Transverse colon (tissue), 3 donors: ENCODE measurements at regions not wholly inside any gene's neighbourhood (a gene's known extent, or its start where the extent isn't known, plus 50 kb on each side); places are given as distances from the start of the nearest gene placed in this dataset.

Source experiments
- CTCF ChIP-seq, 5 experiments: fragments of 200-600 bp in 3 of 5; fragments of 450-650 bp in 2 of 5; sonication (generic) in 3 of 5; IDR thresholded peaks; 1 replicate in 2 of 5; 2 replicates in 3 of 5; pipeline ENCODE4 v1.5.1; 2016 to 2017; ENCODE audit warnings: antibody characterized with exemption in 5 of 5, inconsistent platforms in 3 of 5, mild to moderate bottlenecking in 2 of 5, moderate library complexity in 1 of 5
- POLR2A ChIP-seq: fragments of 450-650 bp; IDR thresholded peaks from one replicate; pipeline ENCODE4 v1.6.1; 2016; ENCODE audit warnings: antibody characterized with exemption, mild to moderate bottlenecking, moderate library complexity

DNA sequence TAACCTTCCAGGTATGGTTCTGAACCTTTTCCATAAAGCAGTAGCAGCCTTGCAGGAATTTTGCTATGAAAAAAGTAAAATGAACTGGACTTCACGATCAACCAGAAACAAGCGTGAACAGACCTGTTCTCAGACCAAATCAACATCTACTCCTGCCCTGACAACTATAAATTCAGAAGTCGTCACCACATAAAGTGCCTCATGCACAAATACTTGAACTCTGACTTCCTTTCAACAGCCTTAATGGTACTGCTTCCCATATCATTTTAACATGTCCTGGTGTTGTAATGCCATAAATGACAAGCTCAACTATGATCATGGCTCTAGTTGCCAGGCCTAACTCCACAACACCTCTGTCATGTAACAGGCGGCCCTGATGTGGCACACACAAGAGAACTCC lies 262.4 kb downstream of the MTX2 start:
- no peak for TF ChIP-seq CTCF (IDR thresholded peaks at IDR 0.05)
- TF ChIP-seq POLR2A = no peak
